Adrenal gland (tissue), 5 donors: ENCODE measurements at regions not wholly inside any gene's neighbourhood (a gene's known extent, or its start where the extent isn't known, plus 50 kb on each side); places are given as distances from the start of the nearest gene placed in this dataset.

Source experiments
- POLR2A ChIP-seq, 2 donors: fragments of 450-650 bp; IDR thresholded peaks; one replicate each; pipeline ENCODE4 v1.6.1; 2017; ENCODE audit warnings: antibody characterized with exemption in 2 of 2, mild to moderate bottlenecking in 2 of 2, moderate library complexity in 1 of 2
- TF ChIP-seq, protein P1 (sequence below), 6 experiments: fragments of 450-650 bp in 4 of 6; fragments of 200-600 bp in 2 of 6; sonication (generic) in 1 of 6; IDR thresholded peaks; 1 replicate in 5 of 6; 2 replicates in 1 of 6; pipeline versions ENCODE4 v1.5.1 to v1.8.0; 2016 to 2021; ENCODE audit warnings: antibody characterized with exemption in 6 of 6, mild to moderate bottlenecking in 2 of 6, moderate library complexity in 1 of 6
- donor health status: DM: no; HTN: no; CAD: no.

DNA sequence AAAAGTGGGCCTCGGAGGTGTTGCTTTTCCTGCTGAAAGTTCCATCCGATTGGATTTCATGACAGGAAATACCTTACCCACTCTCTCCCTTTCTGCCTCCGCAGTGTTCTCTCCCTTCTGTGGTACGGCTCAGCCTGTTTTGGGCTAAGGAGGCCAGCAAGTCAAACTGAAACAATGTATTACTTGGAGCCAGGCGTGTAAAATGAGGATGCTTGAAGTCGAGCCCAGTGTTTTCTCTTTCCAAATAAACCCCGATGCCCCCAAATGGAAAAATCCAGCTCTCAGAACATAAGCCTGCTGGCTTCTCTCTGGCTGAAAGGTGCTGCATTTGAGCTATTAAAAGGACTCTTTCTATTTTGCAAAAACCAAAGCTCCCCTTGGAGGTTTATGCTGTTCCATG, 124.7 kb downstream of the ZNF664 start:
- TF ChIP-seq, protein P1, sequence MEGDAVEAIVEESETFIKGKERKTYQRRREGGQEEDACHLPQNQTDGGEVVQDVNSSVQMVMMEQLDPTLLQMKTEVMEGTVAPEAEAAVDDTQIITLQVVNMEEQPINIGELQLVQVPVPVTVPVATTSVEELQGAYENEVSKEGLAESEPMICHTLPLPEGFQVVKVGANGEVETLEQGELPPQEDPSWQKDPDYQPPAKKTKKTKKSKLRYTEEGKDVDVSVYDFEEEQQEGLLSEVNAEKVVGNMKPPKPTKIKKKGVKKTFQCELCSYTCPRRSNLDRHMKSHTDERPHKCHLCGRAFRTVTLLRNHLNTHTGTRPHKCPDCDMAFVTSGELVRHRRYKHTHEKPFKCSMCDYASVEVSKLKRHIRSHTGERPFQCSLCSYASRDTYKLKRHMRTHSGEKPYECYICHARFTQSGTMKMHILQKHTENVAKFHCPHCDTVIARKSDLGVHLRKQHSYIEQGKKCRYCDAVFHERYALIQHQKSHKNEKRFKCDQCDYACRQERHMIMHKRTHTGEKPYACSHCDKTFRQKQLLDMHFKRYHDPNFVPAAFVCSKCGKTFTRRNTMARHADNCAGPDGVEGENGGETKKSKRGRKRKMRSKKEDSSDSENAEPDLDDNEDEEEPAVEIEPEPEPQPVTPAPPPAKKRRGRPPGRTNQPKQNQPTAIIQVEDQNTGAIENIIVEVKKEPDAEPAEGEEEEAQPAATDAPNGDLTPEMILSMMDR (IDR thresholded peaks at IDR 0.05) = no peak
- TF ChIP-seq POLR2A (IDR thresholded peaks at IDR 0.05) = no peak
